Loucy (cell line): ENCODE measurements at regions not wholly inside any gene's neighbourhood (a gene's known extent, or its start where the extent isn't known, plus 50 kb on each side); places are given as distances from the start of the nearest gene placed in this dataset.

Experiments
- H2AFZ ChIP-seq: fragments of 200-600 bp; sonication (generic); 2 replicates; pipeline ENCODE4 v1.6.0; 2016; ENCODE audit warnings: antibody characterized with exemption, mild to moderate bottlenecking, low read length, moderate library complexity
- H3F3A ChIP-seq: fragments of 200-600 bp; 2 replicates; pipeline ENCODE4 v1.6.0; 2016; ENCODE audit warnings: antibody characterized with exemption, low read depth, mild to moderate bottlenecking
- H3K27me3 ChIP-seq: fragments of 200-600 bp; sonication (generic); 2 replicates; pipeline ENCODE4 v1.6.1; 2014; ENCODE audit warnings: low read length, mild to moderate bottlenecking; ENCODE audit not compliant: insufficient read depth, poor library complexity, severe bottlenecking
- H3K36me3 ChIP-seq: fragments of 200-600 bp; sonication (generic); 2 replicates; pipeline ENCODE4 v1.6.1; 2016; ENCODE audit warnings: low read length; ENCODE audit not compliant: insufficient read depth
- H3K4me1 ChIP-seq: fragments of 200-600 bp; sonication (generic); 2 replicates; pipeline ENCODE4 v1.5.1; 2014; ENCODE audit warnings: low read length, mild to moderate bottlenecking; ENCODE audit not compliant: insufficient read depth, poor library complexity, severe bottlenecking
- H3K4me2 ChIP-seq: fragments of 200-600 bp; sonication (generic); 2 replicates; pipeline ENCODE4 v1.6.0; 2014; ENCODE audit warnings: antibody characterized with exemption, low read length, low read depth, mild to moderate bottlenecking; ENCODE audit not compliant: poor library complexity, severe bottlenecking
- H3K4me3 ChIP-seq: fragments of 200-600 bp; sonication (generic); 2 replicates; pipeline ENCODE4 v1.5.1; 2014; ENCODE audit warnings: low read length, mild to moderate bottlenecking, mixed read lengths; ENCODE audit not compliant: poor library complexity, severe bottlenecking
- H3K79me2 ChIP-seq: fragments of 200-600 bp; sonication (generic); 2 replicates; pipeline ENCODE4 v1.6.1; 2014; ENCODE audit warnings: low read length; ENCODE audit not compliant: insufficient read depth
- H3K9ac ChIP-seq: fragments of 200-600 bp; sonication (generic); 2 replicates; pipeline ENCODE4 v1.6.0; 2014; ENCODE audit warnings: mild to moderate bottlenecking, low read depth, low read length, moderate library complexity; ENCODE audit not compliant: poor library complexity, severe bottlenecking
- H3K9me2 ChIP-seq: fragments of 200-600 bp; sonication (generic); replicated peaks from 2 replicates; pipeline ENCODE4 v1.6.1; 2016; ENCODE audit warnings: low read depth, low read length, mixed read lengths
- H3K9me3 ChIP-seq: fragments of 200-600 bp; sonication (generic); 2 replicates; pipeline ENCODE4 v1.6.1; 2014; ENCODE audit warnings: mild to moderate bottlenecking, antibody characterized with exemption, low read length, low read depth; ENCODE audit not compliant: insufficient read depth
- H4K20me1 ChIP-seq: fragments of 200-600 bp; sonication (generic); 2 replicates; pipeline ENCODE4 v1.6.0; 2014; ENCODE audit warnings: antibody characterized with exemption, low read length, mild to moderate bottlenecking; ENCODE audit not compliant: insufficient read depth, poor library complexity, severe bottlenecking
- EZH2phosphoT487 ChIP-seq: fragments of 200-600 bp; IDR thresholded peaks from 2 replicates; pipeline ENCODE4 v1.6.1; 2018; ENCODE audit warnings: antibody characterized with exemption, mild to moderate bottlenecking, moderate library complexity, borderline replicate concordance
- TF ChIP-seq, protein P1 (sequence below): fragments of 200-600 bp; sonication (generic); conservative IDR thresholded peaks from 2 replicates; pipeline ENCODE4 v1.5.1; 2014; ENCODE audit warnings: mild to moderate bottlenecking, antibody characterized with exemption, low read length

- peaks cover 81% of the 10 kb centered on the region for H3K79me2 ChIP-seq
- H3K4me2 ChIP-seq: peak overlapping the region; percentile 81
- TF ChIP-seq EZH2phosphoT487: no peak
- TF ChIP-seq, protein P1, sequence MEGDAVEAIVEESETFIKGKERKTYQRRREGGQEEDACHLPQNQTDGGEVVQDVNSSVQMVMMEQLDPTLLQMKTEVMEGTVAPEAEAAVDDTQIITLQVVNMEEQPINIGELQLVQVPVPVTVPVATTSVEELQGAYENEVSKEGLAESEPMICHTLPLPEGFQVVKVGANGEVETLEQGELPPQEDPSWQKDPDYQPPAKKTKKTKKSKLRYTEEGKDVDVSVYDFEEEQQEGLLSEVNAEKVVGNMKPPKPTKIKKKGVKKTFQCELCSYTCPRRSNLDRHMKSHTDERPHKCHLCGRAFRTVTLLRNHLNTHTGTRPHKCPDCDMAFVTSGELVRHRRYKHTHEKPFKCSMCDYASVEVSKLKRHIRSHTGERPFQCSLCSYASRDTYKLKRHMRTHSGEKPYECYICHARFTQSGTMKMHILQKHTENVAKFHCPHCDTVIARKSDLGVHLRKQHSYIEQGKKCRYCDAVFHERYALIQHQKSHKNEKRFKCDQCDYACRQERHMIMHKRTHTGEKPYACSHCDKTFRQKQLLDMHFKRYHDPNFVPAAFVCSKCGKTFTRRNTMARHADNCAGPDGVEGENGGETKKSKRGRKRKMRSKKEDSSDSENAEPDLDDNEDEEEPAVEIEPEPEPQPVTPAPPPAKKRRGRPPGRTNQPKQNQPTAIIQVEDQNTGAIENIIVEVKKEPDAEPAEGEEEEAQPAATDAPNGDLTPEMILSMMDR: no peak
- H3K36me3 ChIP-seq: no peaks in the 10 kb centered on the region
- H3K9me3 ChIP-seq: no peaks in the 10 kb centered on the region
- no peaks in the 10 kb centered on the region for H4K20me1 ChIP-seq
- peaks cover 16% of the 10 kb centered on the region for H3F3A ChIP-seq
- no peaks in the 10 kb centered on the region for H3K9me2 ChIP-seq
- no peaks in the 10 kb centered on the region for H3K27me3 ChIP-seq
- peaks cover 84% of the 10 kb centered on the region for H3K4me1 ChIP-seq
- peak overlapping the region; percentile 94 for H3K9ac ChIP-seq
- H3K4me3 ChIP-seq: peak overlapping the region; percentile 67
- no peak overlapping the region for H2AFZ ChIP-seq
Observed at GRCh38 chr1:199041173-199041914, 402.5 kb downstream of the PTPRC start.

DNA sequence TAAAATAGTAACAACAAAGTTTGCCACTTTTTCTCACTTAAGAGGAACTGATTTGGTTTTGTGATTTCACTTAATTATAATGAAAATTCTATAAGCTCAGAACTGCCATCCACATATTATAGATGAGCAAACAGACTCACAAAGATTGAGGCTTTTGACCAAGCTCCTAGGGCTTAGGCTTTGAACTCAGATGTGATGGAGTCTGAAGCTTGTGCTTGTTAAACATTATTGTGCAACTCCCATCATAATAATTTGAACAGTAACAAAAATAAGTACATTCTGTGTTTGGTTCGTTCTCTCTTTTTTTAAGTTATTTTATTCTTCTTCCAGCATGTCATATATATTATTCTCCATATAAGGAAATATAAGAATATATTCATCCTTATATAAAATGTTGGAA lies 403.4 kb downstream of the PTPRC start:
- no peaks in the 10 kb centered on the region for H3K9me3 ChIP-seq
- peaks cover 81% of the 10 kb centered on the region for H3K79me2 ChIP-seq
- H3K4me1 ChIP-seq: peaks cover 81% of the 10 kb centered on the region
- H4K20me1 ChIP-seq: no peaks in the 10 kb centered on the region
- no peaks in the 10 kb centered on the region for H3K27me3 ChIP-seq
- H3K4me3 ChIP-seq: peak overlapping the region; percentile 63
- peak overlapping the region; percentile 81 for H3K4me2 ChIP-seq
- H3K9ac ChIP-seq: peak overlapping the region; percentile 87
- H2AFZ ChIP-seq: no peak overlapping the region
- H3K9me2 ChIP-seq: no peaks in the 10 kb centered on the region
- H3F3A ChIP-seq: peaks cover 16% of the 10 kb centered on the region
- no peaks in the 10 kb centered on the region for H3K36me3 ChIP-seq
- TF ChIP-seq EZH2phosphoT487: no peak
- TF ChIP-seq, protein P1: no peak

- Histone ChIP-seq H4K20me1 (no peaks in the 10 kb centered on the region), H3K9me2 (no peaks in the 10 kb centered on the region), H3K9ac (peak overlapping the region; percentile 87), H3K4me1 (peaks cover 66% of the 10 kb centered on the region), H3F3A (peaks cover 16% of the 10 kb centered on the region), H3K36me3 (no peaks in the 10 kb centered on the region), H3K79me2 (peaks cover 65% of the 10 kb centered on the region), H3K27me3 (no peaks in the 10 kb centered on the region), H3K4me3 (peak overlapping the region; percentile 8), H2AFZ (peak overlapping the region; percentile 2; the same call in 1 of the 2 replicates), H3K9me3 (peaks cover 7% of the 10 kb centered on the region; the same call in 1 of the 2 replicates), H3K4me2 (peak overlapping the region; percentile 81)
- TF ChIP-seq, protein P1: no peak
- TF ChIP-seq EZH2phosphoT487: no peak
Observed at GRCh38 chr1:199044191-199044590, 405.4 kb downstream of the PTPRC start.
